A673 (cell line): ENCODE measurements at regions not wholly inside any gene's neighbourhood (a gene's known extent, or its start where the extent isn't known, plus 50 kb on each side); places are given as distances from the start of the nearest gene placed in this dataset.

Experiments
- BruUV-seq: library from RNA; stranded (reverse); fragments of 400-500 nt; replicated peaks from 2 replicates; lab custom pipeline; 2021; lab: Mats Ljungman, UMichigan
- CTCF ChIA-PET: fragments of 300-600 bp; sonication (Branson Sonifier 250); formaldehyde crosslinking; loops from one replicate; lab custom pipeline; 2022; ENCODE audit warnings: antibody characterized with exemption; lab: Charles Lee
- POLR2A ChIA-PET: fragments of 300-600 bp; sonication (Branson Sonifier 250); formaldehyde crosslinking; loops from one replicate; lab custom pipeline; 2022; ENCODE audit warnings: antibody characterized with exemption; ENCODE audit not compliant: low non-redundant PET; lab: Charles Lee
- DNase-seq: peaks from one replicate; pipeline ENCODE4 v3.0.0-alpha.2; 2015; ENCODE audit warnings: low spot score
- H3K27ac ChIP-seq: fragments of 200-600 bp; sonication (generic); 2 replicates; pipeline ENCODE4 v1.5.1; 2016; ENCODE audit warnings: mixed run types, low read depth, mild to moderate bottlenecking, mixed read lengths, antibody characterized with exemption, low read length; ENCODE audit not compliant: poor library complexity, severe bottlenecking
- H3K27me3 ChIP-seq: fragments of 200-600 bp; sonication (generic); replicated peaks from 2 replicates; pipeline ENCODE4 v1.6.1; 2017; ENCODE audit warnings: mixed run types, low read depth, mild to moderate bottlenecking, mixed read lengths, antibody characterized with exemption, low read length; ENCODE audit not compliant: insufficient read depth, poor library complexity
- H3K36me3 ChIP-seq: fragments of 200-600 bp; sonication (generic); 2 replicates; pipeline ENCODE4 v1.6.1; 2016; ENCODE audit warnings: mixed run types, mild to moderate bottlenecking, mixed read lengths, antibody characterized with exemption, low read length; ENCODE audit not compliant: insufficient read depth, poor library complexity, severe bottlenecking
- H3K4me1 ChIP-seq: fragments of 200-600 bp; sonication (generic); 2 replicates; pipeline ENCODE4 v1.6.1; 2017; ENCODE audit warnings: mixed run types, mild to moderate bottlenecking, mixed read lengths, antibody characterized with exemption, low read length; ENCODE audit not compliant: insufficient read depth, poor library complexity, severe bottlenecking
- H3K4me3 ChIP-seq: fragments of 200-600 bp; sonication (generic); 2 replicates; pipeline ENCODE4 v1.5.1; 2016; ENCODE audit warnings: low read depth, mixed run types, mild to moderate bottlenecking, mixed read lengths, low read length; ENCODE audit not compliant: poor library complexity, severe bottlenecking
- H3K9me3 ChIP-seq: fragments of 200-600 bp; sonication (generic); 2 replicates; pipeline ENCODE4 v1.6.1; 2016; ENCODE audit warnings: mixed run types, low read depth, mild to moderate bottlenecking, mixed read lengths, antibody characterized with exemption, low read length; ENCODE audit not compliant: poor library complexity, severe bottlenecking
- EZH2 ChIP-seq: fragments of 200-600 bp; sonication (generic); IDR thresholded peaks from 2 replicates; pipeline ENCODE4 v1.6.1; 2017; ENCODE audit warnings: borderline replicate concordance, low read depth, mild to moderate bottlenecking, mixed read lengths, antibody characterized with exemption, low read length; ENCODE audit not compliant: poor library complexity, severe bottlenecking
- intact Hi-C: fragments of 100-400 bp; cut with micrococcal nuclease; formaldehyde crosslinking; loops from one replicate; pipeline ENCODE4 v1.10.0; 2022; ENCODE audit not compliant: unreplicated experiment
- TF ChIP-seq, protein P1 (sequence below): fragments of 300-800, 200-600 bp; sonication (generic); conservative IDR thresholded peaks from 2 replicates; pipeline ENCODE4 v1.5.1; 2017; ENCODE audit warnings: low read depth, mild to moderate bottlenecking, antibody characterized with exemption, low read length, moderate library complexity, mixed read lengths

DNA sequence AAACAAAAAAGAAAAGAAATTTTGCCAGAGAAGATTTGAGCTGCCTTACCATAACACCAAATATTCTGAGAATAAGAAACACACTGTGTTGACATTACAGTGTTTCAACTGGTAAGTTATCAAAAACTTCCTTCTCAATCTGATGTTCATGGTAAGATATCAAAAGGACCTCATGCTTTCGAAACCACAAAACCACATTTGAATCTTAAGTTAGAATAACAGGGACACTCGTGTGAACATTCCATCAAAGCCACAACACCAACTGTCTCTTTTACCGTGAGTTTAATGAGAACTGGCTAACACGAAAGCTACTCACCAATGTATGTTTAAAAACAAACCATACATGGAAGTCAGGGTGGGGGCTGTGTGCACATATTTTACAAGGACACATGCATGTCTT is 73.0 kb upstream of the OPRM1 start:
- no peak for DNase-seq
- POLR2A ChIA-PET, result no interaction called here
- no peak for TF ChIP-seq EZH2
- TF ChIP-seq, protein P1, sequence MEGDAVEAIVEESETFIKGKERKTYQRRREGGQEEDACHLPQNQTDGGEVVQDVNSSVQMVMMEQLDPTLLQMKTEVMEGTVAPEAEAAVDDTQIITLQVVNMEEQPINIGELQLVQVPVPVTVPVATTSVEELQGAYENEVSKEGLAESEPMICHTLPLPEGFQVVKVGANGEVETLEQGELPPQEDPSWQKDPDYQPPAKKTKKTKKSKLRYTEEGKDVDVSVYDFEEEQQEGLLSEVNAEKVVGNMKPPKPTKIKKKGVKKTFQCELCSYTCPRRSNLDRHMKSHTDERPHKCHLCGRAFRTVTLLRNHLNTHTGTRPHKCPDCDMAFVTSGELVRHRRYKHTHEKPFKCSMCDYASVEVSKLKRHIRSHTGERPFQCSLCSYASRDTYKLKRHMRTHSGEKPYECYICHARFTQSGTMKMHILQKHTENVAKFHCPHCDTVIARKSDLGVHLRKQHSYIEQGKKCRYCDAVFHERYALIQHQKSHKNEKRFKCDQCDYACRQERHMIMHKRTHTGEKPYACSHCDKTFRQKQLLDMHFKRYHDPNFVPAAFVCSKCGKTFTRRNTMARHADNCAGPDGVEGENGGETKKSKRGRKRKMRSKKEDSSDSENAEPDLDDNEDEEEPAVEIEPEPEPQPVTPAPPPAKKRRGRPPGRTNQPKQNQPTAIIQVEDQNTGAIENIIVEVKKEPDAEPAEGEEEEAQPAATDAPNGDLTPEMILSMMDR, result no peak

DNA sequence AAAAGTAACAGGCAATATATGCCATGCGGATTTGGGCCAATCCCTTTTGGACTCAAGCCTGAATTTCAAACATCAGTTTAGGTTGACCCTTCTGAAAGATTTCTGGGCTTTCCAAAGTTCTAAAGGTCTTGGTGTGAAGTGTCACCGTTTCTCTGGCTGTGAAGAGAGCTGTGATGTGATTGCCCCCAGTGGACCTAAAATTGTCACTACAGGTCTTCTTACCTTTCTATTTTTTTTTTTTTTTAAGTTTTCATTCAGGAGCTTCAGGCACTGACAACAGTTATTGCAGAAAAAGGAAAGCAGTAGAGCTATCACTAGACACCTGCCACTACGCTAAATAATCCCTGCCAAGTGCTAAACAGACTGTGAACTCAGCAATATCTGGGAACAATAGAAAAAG is 75.7 kb upstream of the OPRM1 start:
- ChIA-PET POLR2A (no interaction called here), CTCF (interaction anchor here (0.6 kb wide), 1 partner anchor 9 kb away, joined by 3 read pairs; no protein-coding TSS in a partner anchor)
- Histone ChIP-seq H3K4me3 (no peak overlapping the region), H3K4me1 (no peaks in the 10 kb centered on the region), H3K27ac (no peak overlapping the region), H3K27me3 (no peaks in the 10 kb centered on the region), H3K9me3 (no peaks in the 10 kb centered on the region), H3K36me3 (no peaks in the 10 kb centered on the region)
- BruUV-seq, result no TSS peak
- intact Hi-C loops, result no loop called here
- TF ChIP-seq EZH2, result no peak
- TF ChIP-seq, protein P1, result no peak
- DNase-seq, result no peak

More for the DNA sequence above, 73.0 kb upstream of the OPRM1 start:
- Histone ChIP-seq H3K36me3 (no peaks in the 10 kb centered on the region), H3K4me3 (no peak overlapping the region), H3K9me3 (no peaks in the 10 kb centered on the region), H3K27ac (no peak overlapping the region), H3K27me3 (no peaks in the 10 kb centered on the region), H3K4me1 (no peaks in the 10 kb centered on the region)
- CTCF ChIA-PET, result interaction anchor here (0.6 kb wide), 1 partner anchor 282 kb away, joined by 3 read pairs; no protein-coding TSS in a partner anchor
- intact Hi-C loops, result no loop called here
- no TSS peak for BruUV-seq

DNA sequence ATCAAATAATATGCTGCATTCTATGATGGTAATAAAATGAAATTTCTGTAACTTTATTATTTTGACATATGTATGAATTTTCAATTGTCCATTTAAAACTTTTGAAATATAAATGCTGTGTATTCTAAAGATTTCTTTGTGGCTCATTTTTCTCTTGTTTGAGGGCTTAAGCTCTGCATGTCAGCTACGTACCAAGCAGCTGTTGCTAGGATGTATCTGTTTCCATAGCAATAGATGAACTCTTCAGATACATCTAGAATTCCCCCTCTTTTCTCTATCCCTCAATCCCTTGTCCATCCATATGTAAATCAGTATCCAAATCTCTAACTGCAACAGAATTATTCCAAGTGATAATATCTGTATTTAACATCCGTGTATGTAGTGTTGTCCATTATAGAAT is 76.5 kb upstream of the OPRM1 start:
- H3K36me3 ChIP-seq, result no peaks in the 10 kb centered on the region
- intact Hi-C loops, result no loop called here
- H3K4me1 ChIP-seq, result no peaks in the 10 kb centered on the region
- H3K27me3 ChIP-seq, result no peaks in the 10 kb centered on the region
- TF ChIP-seq, protein P1, result no peak
- TF ChIP-seq EZH2, result no peak
- ChIA-PET CTCF (no interaction called here), POLR2A (no interaction called here)
- H3K27ac ChIP-seq, result no peak overlapping the region
- H3K9me3 ChIP-seq, result no peaks in the 10 kb centered on the region
- no peak overlapping the region for H3K4me3 ChIP-seq
- DNase-seq, result no peak
- BruUV-seq, result no TSS peak
